CD14-positive monocyte (primary cell): ENCODE measurements at regions not wholly inside any gene's neighbourhood (a gene's known extent, or its start where the extent isn't known, plus 50 kb on each side); places are given as distances from the start of the nearest gene placed in this dataset.

Experiments used
- DNase-seq, 3 donors: peaks; one replicate each; pipeline ENCODE4 v3.0.0-alpha.2; 2011 to 2022
- H2AFZ ChIP-seq: 2 replicates; pipeline ENCODE4 v1.6.0; 2012; ENCODE audit warnings: mild to moderate bottlenecking, low read depth, low read length, inconsistent platforms; ENCODE audit not compliant: insufficient read depth, poor library complexity, severe bottlenecking
- H3K27ac ChIP-seq, 2 donors: 1 replicate in 1 of 2; 2 replicates in 1 of 2; pipeline ENCODE4 v1.5.1; 2012 to 2013; ENCODE audit warnings: low read length in 2 of 2, control low read depth in 1 of 2, inconsistent platforms in 1 of 2, low read depth in 1 of 2, mild to moderate bottlenecking in 1 of 2
- H3K27me3 ChIP-seq, 2 donors: one replicate each; pipeline versions ENCODE4 v1.6.0 to v1.6.1; 2011 to 2013; ENCODE audit warnings: low read length in 2 of 2; ENCODE audit not compliant: control insufficient read depth in 2 of 2, insufficient read depth in 2 of 2
- H3K36me3 ChIP-seq, 2 donors: replicated peaks in 1 of 2; 1 replicate in 1 of 2; 2 replicates in 1 of 2; pipeline versions ENCODE4 v1.5.1 to v1.6.1; 2012 to 2013; ENCODE audit warnings: low read length in 2 of 2, control low read depth in 1 of 2, inconsistent platforms in 1 of 2, mild to moderate bottlenecking in 1 of 2; ENCODE audit not compliant: insufficient read depth in 2 of 2, control insufficient read depth in 1 of 2
- H3K4me1 ChIP-seq, 2 donors: 1 replicate in 1 of 2; 2 replicates in 1 of 2; pipeline versions ENCODE4 v1.5.1 to v1.6.1; 2012 to 2013; ENCODE audit warnings: low read length in 2 of 2, control low read depth in 1 of 2, inconsistent platforms in 1 of 2, mild to moderate bottlenecking in 1 of 2, moderate library complexity in 1 of 2; ENCODE audit not compliant: insufficient read depth in 2 of 2, control insufficient read depth in 1 of 2
- H3K4me2 ChIP-seq: replicated peaks from 2 replicates; pipeline ENCODE3; 2012; ENCODE audit warnings: low read length, moderate library complexity, mild to moderate bottlenecking; ENCODE audit not compliant: poor library complexity, severe bottlenecking; ENCODE audit errors: extremely low read depth
- H3K4me3 ChIP-seq, 3 experiments: fragments of 200-600 bp in 1 of 3; sonication (generic) in 1 of 3; replicated peaks in 1 of 3; 1 replicate in 2 of 3; 2 replicates in 1 of 3; pipeline ENCODE4 v1.5.1; 2011 to 2013; ENCODE audit warnings: low read length in 3 of 3, mild to moderate bottlenecking in 3 of 3, control low read depth in 2 of 3, low read depth in 2 of 3, inconsistent platforms in 1 of 3, moderate library complexity in 1 of 3
- H3K79me2 ChIP-seq: 2 replicates; pipeline ENCODE4 v1.6.0; 2012; ENCODE audit warnings: mild to moderate bottlenecking, control low read depth, inconsistent platforms, low read length, moderate library complexity; ENCODE audit not compliant: insufficient read depth
- H3K9ac ChIP-seq: 2 replicates; pipeline ENCODE4 v1.6.0; 2017; ENCODE audit warnings: low read length, mild to moderate bottlenecking; ENCODE audit not compliant: insufficient read depth, poor library complexity, severe bottlenecking
- H3K9me3 ChIP-seq, 2 donors: replicated peaks in 1 of 2; 1 replicate in 1 of 2; 2 replicates in 1 of 2; pipeline versions ENCODE4 v1.5.1 to v1.6.1; 2012 to 2013; ENCODE audit warnings: low read length in 2 of 2, control low read depth in 1 of 2; ENCODE audit not compliant: control insufficient read depth in 1 of 2, insufficient read depth in 1 of 2
- H4K20me1 ChIP-seq: 2 replicates; pipeline ENCODE4 v1.6.0; 2012; ENCODE audit warnings: mild to moderate bottlenecking, low read length, control low read depth, moderate library complexity; ENCODE audit not compliant: insufficient read depth
- H3K27ac Mint-ChIP-seq, 7 donors: one replicate each; pipeline ENCODE4 v1.8.0; 2020; ENCODE audit warnings: mild to moderate bottlenecking in 7 of 7, mixed read lengths in 7 of 7, moderate library complexity in 6 of 7, inconsistent platforms in 2 of 7
- H3K27me3 Mint-ChIP-seq, 3 donors: one replicate each; pipeline ENCODE4 v1.8.0; 2021 to 2022; ENCODE audit warnings: low read depth in 3 of 3, mild to moderate bottlenecking in 3 of 3, mixed read lengths in 3 of 3, moderate library complexity in 3 of 3, inconsistent platforms in 1 of 3
- H3K36me3 Mint-ChIP-seq, 2 donors: one replicate each; pipeline ENCODE4 v1.8.0; 2020; ENCODE audit warnings: mixed read lengths in 2 of 2, inconsistent platforms in 1 of 2, mild to moderate bottlenecking in 1 of 2
- H3K4me1 Mint-ChIP-seq: one replicate; pipeline ENCODE4 v1.8.0; 2020; ENCODE audit warnings: mild to moderate bottlenecking, mixed read lengths
- H3K4me3 Mint-ChIP-seq, 2 donors: one replicate each; pipeline ENCODE4 v1.8.0; 2020; ENCODE audit warnings: mild to moderate bottlenecking in 2 of 2, mixed read lengths in 2 of 2, moderate library complexity in 1 of 2
- H3K9me3 Mint-ChIP-seq, 7 donors: one replicate each; pipeline ENCODE4 v1.8.0; 2020 to 2022; ENCODE audit warnings: mixed read lengths in 7 of 7, mild to moderate bottlenecking in 6 of 7, moderate library complexity in 6 of 7, inconsistent platforms in 2 of 7
- WGBS: methylation state at CpG from one replicate; pipeline ENCODE4 v1.1.5; 2013; ENCODE audit warnings: missing lambda C conversion rate; ENCODE audit not compliant: insufficient coverage; 5-methylcytosine and 5-hydroxymethylcytosine counted together
- intact Hi-C, 2 donors: fragments of 100-400 bp; cut with micrococcal nuclease; formaldehyde crosslinking; loops; one replicate each; pipeline versions ENCODE4 v1.15.0 to v1.15.1; 2023
- TF ChIP-seq, protein P1 (sequence below): fragments of 200-600 bp; IDR thresholded peaks from one replicate; pipeline ENCODE4 v1.8.0; 2022; ENCODE audit warnings: antibody characterized with exemption, mild to moderate bottlenecking

DNA sequence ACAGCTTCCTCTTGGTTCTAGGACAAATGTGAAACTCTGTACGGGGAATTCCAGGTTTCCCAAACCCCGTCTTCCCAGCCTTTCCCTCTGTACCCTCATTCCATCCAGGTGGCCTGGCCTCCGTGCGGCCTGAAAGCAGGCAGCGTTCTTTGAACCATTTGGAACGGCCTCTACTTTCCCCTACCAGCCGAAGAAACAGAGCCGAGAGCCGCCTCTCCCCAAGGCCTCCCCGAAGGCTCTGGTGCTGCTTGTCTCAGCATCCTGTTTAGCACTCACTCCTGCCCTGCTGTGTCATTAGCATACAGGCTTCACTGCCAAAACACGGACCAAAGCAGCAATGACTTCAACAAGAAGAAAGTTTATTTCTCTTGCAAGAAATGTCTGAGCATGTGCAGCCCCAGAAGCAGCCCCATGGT, 137.7 kb downstream of the HSD17B3 start:
- Histone ChIP-seq H3K27ac (no peak overlapping the region), H3K4me1 (peaks cover 3 to 9% of the 10 kb centered on the region in 2 donors), H3K4me3 (no peak overlapping the region), H3K9ac (no peak overlapping the region), H3K4me2 (no peak overlapping the region), H4K20me1 (no peaks in the 10 kb centered on the region), H3K9me3 (no peaks in the 10 kb centered on the region), H3K79me2 (no peaks in the 10 kb centered on the region), H2AFZ (no peak overlapping the region), H3K27me3 (no peaks in the 10 kb centered on the region), H3K36me3 (no peaks in the 10 kb centered on the region)
- Mint-ChIP-seq H3K27ac (peak overlapping the region in 1 of 7 donors; percentile 13), H3K4me3 (no peak overlapping the region), H3K27me3 (peaks cover 0 to 6% (median 3%) of the 10 kb centered on the region in 3 donors), H3K4me1 (peaks cover 16% of the 10 kb centered on the region), H3K36me3 (no peaks in the 10 kb centered on the region), H3K9me3 (peaks cover 0 to 7% (median 1%) of the 10 kb centered on the region in 7 donors)
- DNase-seq: no peak
- WGBS: 93% methylated on average over 11 of the region's 11 CpGs
- TF ChIP-seq, protein P1, sequence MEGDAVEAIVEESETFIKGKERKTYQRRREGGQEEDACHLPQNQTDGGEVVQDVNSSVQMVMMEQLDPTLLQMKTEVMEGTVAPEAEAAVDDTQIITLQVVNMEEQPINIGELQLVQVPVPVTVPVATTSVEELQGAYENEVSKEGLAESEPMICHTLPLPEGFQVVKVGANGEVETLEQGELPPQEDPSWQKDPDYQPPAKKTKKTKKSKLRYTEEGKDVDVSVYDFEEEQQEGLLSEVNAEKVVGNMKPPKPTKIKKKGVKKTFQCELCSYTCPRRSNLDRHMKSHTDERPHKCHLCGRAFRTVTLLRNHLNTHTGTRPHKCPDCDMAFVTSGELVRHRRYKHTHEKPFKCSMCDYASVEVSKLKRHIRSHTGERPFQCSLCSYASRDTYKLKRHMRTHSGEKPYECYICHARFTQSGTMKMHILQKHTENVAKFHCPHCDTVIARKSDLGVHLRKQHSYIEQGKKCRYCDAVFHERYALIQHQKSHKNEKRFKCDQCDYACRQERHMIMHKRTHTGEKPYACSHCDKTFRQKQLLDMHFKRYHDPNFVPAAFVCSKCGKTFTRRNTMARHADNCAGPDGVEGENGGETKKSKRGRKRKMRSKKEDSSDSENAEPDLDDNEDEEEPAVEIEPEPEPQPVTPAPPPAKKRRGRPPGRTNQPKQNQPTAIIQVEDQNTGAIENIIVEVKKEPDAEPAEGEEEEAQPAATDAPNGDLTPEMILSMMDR: no peak
- intact Hi-C loops: no loop called here

DNA sequence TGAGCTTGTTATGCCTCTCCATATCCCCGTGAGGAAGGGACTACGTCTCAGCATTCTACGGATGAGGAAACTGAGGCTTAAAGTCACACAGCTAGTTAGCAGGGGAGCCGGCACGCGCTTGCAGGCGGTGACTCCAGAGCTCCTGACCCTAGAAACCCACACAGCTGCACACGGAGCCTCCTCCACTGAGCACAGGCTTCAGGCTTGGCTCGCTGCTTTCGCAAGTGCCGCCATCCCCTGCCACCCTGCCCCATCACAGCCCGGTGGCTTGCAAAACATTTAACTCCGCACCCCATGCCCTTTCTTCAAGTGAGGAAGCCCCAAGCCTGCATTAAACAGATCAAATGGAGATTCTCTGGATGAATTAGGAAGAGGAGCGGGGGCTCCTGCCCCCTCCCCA, 138.3 kb downstream of the HSD17B3 start:
- Histone ChIP-seq H3K4me3 (no peak overlapping the region), H3K36me3 (no peaks in the 10 kb centered on the region), H3K9me3 (no peaks in the 10 kb centered on the region), H3K27me3 (no peaks in the 10 kb centered on the region), H3K4me2 (no peak overlapping the region), H3K4me1 (peaks cover 7 to 14% of the 10 kb centered on the region in 2 donors), H2AFZ (peak overlapping the region; percentile 31), H3K27ac (no peak overlapping the region), H3K79me2 (no peaks in the 10 kb centered on the region), H4K20me1 (no peaks in the 10 kb centered on the region), H3K9ac (no peak overlapping the region)
- Mint-ChIP-seq H3K4me1 (peaks cover 21% of the 10 kb centered on the region), H3K4me3 (no peak overlapping the region), H3K9me3 (peaks cover 0 to 7% (median 1%) of the 10 kb centered on the region in 7 donors), H3K36me3 (no peaks in the 10 kb centered on the region), H3K27me3 (peaks cover 0 to 4% (median 3%) of the 10 kb centered on the region in 3 donors), H3K27ac (no peak overlapping the region)
- WGBS: 46% methylated on average over 6 of the region's 14 CpGs
- intact Hi-C loops: no loop called here
- DNase-seq: no peak
- TF ChIP-seq, protein P1: no peak
